ENCODE measurements at regions not wholly inside any gene's neighbourhood (a gene's known extent, or its start where the extent isn't known, plus 50 kb on each side); places are given as distances from the start of the nearest gene placed in this dataset.

GRCh38 chr13:34628209-34628682 is 313.8 kb upstream of the NBEA start:
- no peak for TF ChIP-seq CTCF (IDR thresholded peaks at IDR 0.05)

- no peak for TF ChIP-seq CTCF (IDR thresholded peaks at IDR 0.05)
These were observed 307.6 kb upstream of the NBEA start for GRCh38 chr13:34634448-34634847.

- TF ChIP-seq CTCF (IDR thresholded peaks at IDR 0.05), result no peak
These were observed 304.9 kb upstream of the NBEA start for GRCh38 chr13:34637138-34637537.

GRCh38 chr13:34637636-34638035 is 304.4 kb upstream of the NBEA start:
- TF ChIP-seq CTCF (IDR thresholded peaks at IDR 0.05), result no peak

- no peak for TF ChIP-seq CTCF (IDR thresholded peaks at IDR 0.05)
These were observed 303.2 kb upstream of the NBEA start for GRCh38 chr13:34638897-34639296.

GRCh38 chr13:34640179-34640992 is 301.7 kb upstream of the NBEA start:
- TF ChIP-seq CTCF (IDR thresholded peaks at IDR 0.05), result no peak

GRCh38 chr13:34640993-34641330 is 301.1 kb upstream of the NBEA start:
- no peak for TF ChIP-seq CTCF (IDR thresholded peaks at IDR 0.05)
